Stimulated activated CD8-positive, alpha-beta memory T cell treated with anti-CD3 and anti-CD28 coated beads, Interleukin-15, amount 100 ng/mL, for 1 hour (primary cell): ENCODE measurements at regions not wholly inside any gene's neighbourhood (a gene's known extent, or its start where the extent isn't known, plus 50 kb on each side); places are given as distances from the start of the nearest gene placed in this dataset.
"Not testable (repeated sequence)": the region's sequence is repeated elsewhere in the genome, so short reads cannot be mapped to it uniquely, and the experiment has no call there.

Source experiments
- DNase-seq: peaks from one replicate; pipeline ENCODE4 v3.0.0-alpha.2; 2020; ENCODE audit warnings: low read depth

GRCh38 chr15:30470601-30471365 lies 56.7 kb upstream of the GOLGA8R start:
- peak; percentile 37 for DNase-seq

GRCh38 chr15:30471366-30471749 lies 57.3 kb upstream of the GOLGA8R start:
- not testable (repeated sequence) for DNase-seq

- not testable (repeated sequence) for DNase-seq
These were observed 57.9 kb upstream of the GOLGA8R start for GRCh38 chr15:30471817-30472551.

GRCh38 chr15:30484887-30485286 lies 67.0 kb upstream of the GOLGA8Q start:
- not testable (repeated sequence) for DNase-seq

- DNase-seq, result not testable (repeated sequence)
These were observed 62.6 kb upstream of the GOLGA8Q start for GRCh38 chr15:30489237-30489636.

GRCh38 chr15:30490334-30490733 lies 61.5 kb upstream of the GOLGA8Q start:
- DNase-seq, result not testable (repeated sequence)

GRCh38 chr15:30493947-30494346 lies 57.9 kb upstream of the GOLGA8Q start:
- DNase-seq, result not testable (repeated sequence)

GRCh38 chr15:30497275-30497674 lies 54.6 kb upstream of the GOLGA8Q start:
- DNase-seq, result not testable (repeated sequence)

- DNase-seq, result not testable (repeated sequence)
These were observed 52.6 kb upstream of the GOLGA8Q start for GRCh38 chr15:30499233-30499632.

- DNase-seq, result not testable (repeated sequence)
These were observed 51.3 kb upstream of the GOLGA8Q start for GRCh38 chr15:30500511-30500910.
